ENCODE measurements at regions not wholly inside any gene's neighbourhood (a gene's known extent, or its start where the extent isn't known, plus 50 kb on each side); places are given as distances from the start of the nearest gene placed in this dataset.

DNA sequence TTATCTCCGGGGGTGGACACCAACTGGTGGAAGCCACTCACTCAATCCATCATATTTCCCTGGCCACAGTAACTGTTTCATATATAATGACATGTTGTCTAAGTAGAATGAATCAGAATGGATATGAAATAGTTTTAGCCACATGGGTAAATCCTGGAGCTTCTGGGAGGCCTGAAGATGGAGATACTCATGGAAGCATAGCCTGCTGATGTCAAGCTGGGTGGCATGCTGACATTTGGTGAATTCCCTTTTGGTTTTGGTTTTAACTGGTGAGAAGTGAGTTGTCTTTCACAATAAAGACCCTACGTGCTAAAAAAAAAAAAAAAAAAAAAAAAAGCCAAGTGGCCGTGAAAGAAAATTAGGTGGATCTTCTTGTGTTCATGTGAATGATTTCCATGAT is 105.3 kb upstream of the ITGA6 start:
- Mint-ChIP-seq H3K27ac (no peak overlapping the region), H3K4me3 (no peak overlapping the region), H3K4me1 (no peaks in the 10 kb centered on the region), H3K27me3 (peaks cover 3% of the 10 kb centered on the region), H3K9me3 (ENCODE audit: insufficient read depth) (peaks cover 2% of the 10 kb centered on the region)
- no peak for ATAC-seq (ENCODE audit: low read depth)
- DNase-seq: no peak
- TF ChIP-seq, protein P1, sequence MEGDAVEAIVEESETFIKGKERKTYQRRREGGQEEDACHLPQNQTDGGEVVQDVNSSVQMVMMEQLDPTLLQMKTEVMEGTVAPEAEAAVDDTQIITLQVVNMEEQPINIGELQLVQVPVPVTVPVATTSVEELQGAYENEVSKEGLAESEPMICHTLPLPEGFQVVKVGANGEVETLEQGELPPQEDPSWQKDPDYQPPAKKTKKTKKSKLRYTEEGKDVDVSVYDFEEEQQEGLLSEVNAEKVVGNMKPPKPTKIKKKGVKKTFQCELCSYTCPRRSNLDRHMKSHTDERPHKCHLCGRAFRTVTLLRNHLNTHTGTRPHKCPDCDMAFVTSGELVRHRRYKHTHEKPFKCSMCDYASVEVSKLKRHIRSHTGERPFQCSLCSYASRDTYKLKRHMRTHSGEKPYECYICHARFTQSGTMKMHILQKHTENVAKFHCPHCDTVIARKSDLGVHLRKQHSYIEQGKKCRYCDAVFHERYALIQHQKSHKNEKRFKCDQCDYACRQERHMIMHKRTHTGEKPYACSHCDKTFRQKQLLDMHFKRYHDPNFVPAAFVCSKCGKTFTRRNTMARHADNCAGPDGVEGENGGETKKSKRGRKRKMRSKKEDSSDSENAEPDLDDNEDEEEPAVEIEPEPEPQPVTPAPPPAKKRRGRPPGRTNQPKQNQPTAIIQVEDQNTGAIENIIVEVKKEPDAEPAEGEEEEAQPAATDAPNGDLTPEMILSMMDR (IDR thresholded peaks at IDR 0.05): no peak
- TF ChIP-seq EZH2 (IDR thresholded peaks at IDR 0.05; ENCODE audit: borderline replicate concordance, insufficient read depth, low read depth, low read length, poor library complexity, severe bottlenecking): no peak
- intact Hi-C loops (cut with micrococcal nuclease): no loop called here
- ChIA-PET CTCF (interaction anchor here (0.7 kb wide), 1 partner anchor 10 kb away, joined by 5 read pairs; no protein-coding TSS in a partner anchor), POLR2A (no interaction called here)
- Histone ChIP-seq H3K27me3 (replicated peaks in 1 of 4; ENCODE audit: control extremely low read depth in 1 of 4, control insufficient read depth in 3 of 4, insufficient read depth in 4 of 4, low read length in 3 of 4) (no peaks in the 10 kb centered on the region), H3K4me1 (ENCODE audit: control insufficient read depth in 2 of 2, insufficient read depth in 2 of 2, low read length in 2 of 2) (no peaks in the 10 kb centered on the region), H3K36me3 (replicated peaks in 1 of 2; ENCODE audit: control extremely low read depth in 1 of 2, control insufficient read depth in 1 of 2, extremely low read depth in 1 of 2, insufficient read depth in 2 of 2, low read length in 1 of 2) (no peaks in the 10 kb centered on the region), H3K9ac (ENCODE audit: low read length) (no peak overlapping the region), H3K4me2 (replicated peaks; ENCODE audit: low read depth, low read length, poor library complexity, severe bottlenecking) (no peak overlapping the region), H3K4me3 (ENCODE audit: control extremely low read depth in 1 of 5, extremely low read depth in 1 of 5, insufficient read depth in 1 of 5, low read depth in 2 of 5, low read length in 4 of 5) (no peak overlapping the region), H4K20me1 (ENCODE audit: control insufficient read depth, insufficient read depth, low read length, poor library complexity, severe bottlenecking) (no peaks in the 10 kb centered on the region), H2AFZ (ENCODE audit: insufficient read depth, low read depth, low read length, poor library complexity, severe bottlenecking) (no peak overlapping the region), H3K79me2 (ENCODE audit: control insufficient read depth, insufficient read depth, low read length) (no peaks in the 10 kb centered on the region), H3K27ac (ENCODE audit: low read length in 2 of 2) (no peak overlapping the region), H3K9me3 (ENCODE audit: control extremely low read depth in 1 of 3, control insufficient read depth in 2 of 3, insufficient read depth in 1 of 3, low read length in 2 of 3) (no peaks in the 10 kb centered on the region)
- WGBS (ENCODE audit: insufficient coverage): no CpG with 5 or more reads among the region's 3 CpGs

DNA sequence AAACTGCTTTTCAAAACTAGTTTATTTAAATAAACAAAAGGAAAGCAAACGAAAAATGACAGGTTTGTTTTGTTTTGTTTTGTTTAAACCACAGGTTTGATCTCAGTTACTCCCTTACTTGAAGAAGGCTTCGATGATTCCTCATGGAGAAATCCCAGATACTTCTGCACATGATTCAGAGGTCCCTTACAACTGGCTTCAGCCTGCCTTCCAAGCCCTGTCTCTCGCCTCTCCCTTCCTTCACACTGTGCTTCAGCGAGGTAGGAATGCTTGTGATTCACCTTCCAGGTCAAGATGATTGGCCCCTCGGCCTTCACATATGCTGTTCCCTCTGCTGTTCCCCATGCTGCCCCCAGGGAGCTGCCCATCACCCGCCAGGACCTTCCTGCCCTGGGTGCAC is 104.1 kb upstream of the ITGA6 start:
- Mint-ChIP-seq H3K9me3 (ENCODE audit: insufficient read depth) (peaks cover 2% of the 10 kb centered on the region), H3K4me3 (no peak overlapping the region), H3K27ac (no peak overlapping the region), H3K4me1 (no peaks in the 10 kb centered on the region), H3K27me3 (peaks cover 8% of the 10 kb centered on the region)
- H3K4me2 ChIP-seq (replicated peaks; ENCODE audit: low read depth, low read length, poor library complexity, severe bottlenecking): no peak overlapping the region
- intact Hi-C loops (cut with micrococcal nuclease): no loop called here
- H3K27ac ChIP-seq (ENCODE audit: low read length in 2 of 2): no peak overlapping the region
- H3K4me3 ChIP-seq (ENCODE audit: control extremely low read depth in 1 of 5, extremely low read depth in 1 of 5, insufficient read depth in 1 of 5, low read depth in 2 of 5, low read length in 4 of 5): no peak overlapping the region
- DNase-seq (no peak), ATAC-seq (ENCODE audit: low read depth) (no peak)
- no peak overlapping the region for H2AFZ ChIP-seq (ENCODE audit: insufficient read depth, low read depth, low read length, poor library complexity, severe bottlenecking)
- no peak overlapping the region for H3K9ac ChIP-seq (ENCODE audit: low read length)
- ChIA-PET POLR2A (no interaction called here), CTCF (no interaction called here)
- H3K79me2 ChIP-seq (ENCODE audit: control insufficient read depth, insufficient read depth, low read length): no peaks in the 10 kb centered on the region
- no peaks in the 10 kb centered on the region for H3K27me3 ChIP-seq (replicated peaks in 1 of 4; ENCODE audit: control extremely low read depth in 1 of 4, control insufficient read depth in 3 of 4, insufficient read depth in 4 of 4, low read length in 3 of 4)
- no peaks in the 10 kb centered on the region for H3K36me3 ChIP-seq (replicated peaks in 1 of 2; ENCODE audit: control extremely low read depth in 1 of 2, control insufficient read depth in 1 of 2, extremely low read depth in 1 of 2, insufficient read depth in 2 of 2, low read length in 1 of 2)
- H4K20me1 ChIP-seq (ENCODE audit: control insufficient read depth, insufficient read depth, low read length, poor library complexity, severe bottlenecking): no peaks in the 10 kb centered on the region
- TF ChIP-seq, protein P1 (IDR thresholded peaks at IDR 0.05): no peak
- TF ChIP-seq EZH2 (IDR thresholded peaks at IDR 0.05; ENCODE audit: borderline replicate concordance, insufficient read depth, low read depth, low read length, poor library complexity, severe bottlenecking): no peak
- H3K4me1 ChIP-seq (ENCODE audit: control insufficient read depth in 2 of 2, insufficient read depth in 2 of 2, low read length in 2 of 2): no peaks in the 10 kb centered on the region
- H3K9me3 ChIP-seq (ENCODE audit: control extremely low read depth in 1 of 3, control insufficient read depth in 2 of 3, insufficient read depth in 1 of 3, low read length in 2 of 3): no peaks in the 10 kb centered on the region
- WGBS (ENCODE audit: insufficient coverage): 87% methylated on average over 4 of the region's 6 CpGs
